HG02763 (cell line): ENCODE measurements at regions not wholly inside any gene's neighbourhood (a gene's known extent, or its start where the extent isn't known, plus 50 kb on each side); places are given as distances from the start of the nearest gene placed in this dataset.

ENCODE experiments used
- ATAC-seq: cut with Tn5 transposase; IDR thresholded peaks from one replicate; pipeline ENCODE4 v1.9.1; 2021; ENCODE audit warnings: mild to moderate bottlenecking, moderate library complexity; ENCODE audit not compliant: unreplicated experiment

- no peak for ATAC-seq
Observed at GRCh38 chr16:62408760-62409159, 372.5 kb upstream of the CDH8 start.

GRCh38 chr16:62406387-62406786 lies 370.1 kb upstream of the CDH8 start:
- ATAC-seq, result no peak

- no peak for ATAC-seq
Observed at GRCh38 chr16:62404842-62405611, 368.8 kb upstream of the CDH8 start.

GRCh38 chr16:62392698-62393097 lies 356.5 kb upstream of the CDH8 start:
- ATAC-seq, result no peak

GRCh38 chr16:62391940-62392339 lies 355.7 kb upstream of the CDH8 start:
- no peak for ATAC-seq

- ATAC-seq, result no peak
Observed at GRCh38 chr16:62391134-62391533, 354.9 kb upstream of the CDH8 start.

GRCh38 chr16:62390214-62390613 lies 354.0 kb upstream of the CDH8 start:
- no peak for ATAC-seq

GRCh38 chr16:62386411-62386810 lies 350.2 kb upstream of the CDH8 start:
- no peak for ATAC-seq

- no peak for ATAC-seq
Observed at GRCh38 chr16:62383941-62384340, 347.7 kb upstream of the CDH8 start.

- ATAC-seq, result no peak
Observed at GRCh38 chr16:62370445-62370844, 334.2 kb upstream of the CDH8 start.

GRCh38 chr16:62363501-62363900 lies 327.3 kb upstream of the CDH8 start:
- no peak for ATAC-seq

- ATAC-seq, result no peak
Observed at GRCh38 chr16:62353355-62353754, 317.1 kb upstream of the CDH8 start.

- no peak for ATAC-seq
Observed at GRCh38 chr16:62342216-62342615, 306.0 kb upstream of the CDH8 start.

- no peak for ATAC-seq
Observed at GRCh38 chr16:62335356-62335755, 299.1 kb upstream of the CDH8 start.

- ATAC-seq, result no peak
Observed at GRCh38 chr16:62321606-62322005, 285.4 kb upstream of the CDH8 start.

- ATAC-seq, result no peak
Observed at GRCh38 chr16:62298600-62298999, 262.4 kb upstream of the CDH8 start.

- no peak for ATAC-seq
Observed at GRCh38 chr16:62294213-62294972, 258.2 kb upstream of the CDH8 start.

GRCh38 chr16:62288990-62289629 lies 252.9 kb upstream of the CDH8 start:
- no peak for ATAC-seq

GRCh38 chr16:62280506-62280905 lies 244.3 kb upstream of the CDH8 start:
- no peak for ATAC-seq

GRCh38 chr16:62277942-62278341 lies 241.7 kb upstream of the CDH8 start:
- ATAC-seq, result no peak

GRCh38 chr16:62276637-62277036 lies 240.4 kb upstream of the CDH8 start:
- no peak for ATAC-seq

- ATAC-seq, result no peak
Observed at GRCh38 chr16:62272035-62272434, 235.8 kb upstream of the CDH8 start.
